GM18502 (cell line): ENCODE measurements at regions not wholly inside any gene's neighbourhood (a gene's known extent, or its start where the extent isn't known, plus 50 kb on each side); places are given as distances from the start of the nearest gene placed in this dataset.

Source experiments
- ATAC-seq: cut with Tn5 transposase; IDR thresholded peaks from one replicate; pipeline ENCODE4 v1.9.1; 2021; ENCODE audit warnings: mild to moderate bottlenecking; ENCODE audit not compliant: unreplicated experiment, poor library complexity

DNA sequence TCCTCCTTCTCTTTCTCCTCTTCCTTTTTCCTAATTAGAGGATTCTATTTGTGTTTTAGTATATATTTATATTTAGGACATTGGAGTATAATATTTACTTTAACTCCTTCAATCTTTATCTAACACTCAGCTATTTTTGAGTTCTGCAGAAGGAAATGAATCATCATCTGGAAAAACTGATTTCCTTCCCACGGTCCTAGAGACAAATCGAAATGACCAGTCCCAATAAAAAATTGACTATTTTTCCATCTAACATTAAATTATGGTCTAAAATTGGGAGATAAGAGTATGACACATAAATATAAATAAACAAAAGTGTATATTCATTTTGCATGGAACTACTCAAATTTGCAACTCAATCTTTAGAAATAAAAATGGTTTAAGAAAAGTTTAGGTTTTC lies 167.4 kb downstream of the TMTC3 start:
- no peak for ATAC-seq

GRCh38 chr12:88310069-88310468 lies 168.0 kb downstream of the TMTC3 start:
- ATAC-seq: no peak

DNA sequence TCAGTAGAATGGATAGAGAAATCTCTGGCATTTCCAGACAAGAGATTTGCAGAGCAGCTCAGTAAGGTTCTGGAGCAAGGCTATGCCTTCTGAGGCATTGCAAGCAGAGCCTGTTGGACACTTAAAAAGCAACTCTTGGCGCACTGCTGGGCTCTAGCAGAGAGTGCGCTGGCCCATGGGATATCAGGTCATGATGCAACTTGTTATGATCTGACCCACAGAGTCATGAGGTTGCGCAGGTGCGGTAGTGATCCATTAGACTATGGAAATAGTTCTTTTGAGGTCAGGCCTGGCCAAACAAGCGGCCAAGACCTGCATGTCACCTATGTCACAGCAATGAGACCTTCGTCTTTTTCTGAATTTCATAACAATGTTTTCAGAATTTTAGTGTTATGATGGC lies 168.6 kb downstream of the TMTC3 start:
- ATAC-seq: no peak

GRCh38 chr12:88313554-88313953 lies 171.4 kb downstream of the TMTC3 start:
- no peak for ATAC-seq

DNA sequence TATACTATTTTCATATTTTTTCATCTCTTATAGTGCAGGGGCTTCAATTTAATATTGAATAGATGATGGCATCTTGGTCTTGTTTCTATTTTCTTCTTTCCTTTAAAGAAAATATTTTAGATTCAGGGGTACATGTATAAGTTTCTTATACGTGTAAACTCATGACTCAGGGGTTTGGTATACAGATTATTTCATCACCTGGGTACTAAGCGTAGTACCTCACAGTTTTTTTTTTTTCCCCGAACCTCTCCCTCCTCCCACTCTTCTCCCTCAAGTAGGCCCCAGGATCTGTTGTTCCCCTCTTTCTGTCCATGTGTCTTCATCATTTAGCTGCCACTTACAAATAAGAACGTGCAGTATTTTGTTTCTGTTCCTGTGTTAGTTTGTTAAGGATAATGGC lies 172.6 kb downstream of the TMTC3 start:
- no peak for ATAC-seq

DNA sequence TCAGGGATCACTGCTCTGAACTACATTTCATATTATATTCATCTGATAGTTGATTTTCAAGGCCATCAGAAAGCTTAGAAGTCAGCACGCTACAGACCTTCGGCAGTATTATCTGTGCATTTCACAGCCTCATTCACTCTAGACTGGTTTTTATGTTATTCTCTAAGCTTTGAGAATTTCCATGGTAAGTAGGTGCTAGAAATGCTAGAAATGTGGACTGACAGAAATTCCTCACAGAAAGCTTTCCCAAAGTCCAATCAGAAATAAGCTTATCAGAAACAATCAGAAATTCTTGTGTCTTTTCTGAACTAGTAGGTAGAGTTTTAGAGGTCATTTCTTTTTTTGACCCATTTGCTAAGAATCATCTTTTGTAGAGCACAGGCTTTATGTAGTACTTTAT lies 176.6 kb downstream of the TMTC3 start:
- ATAC-seq: no peak

DNA sequence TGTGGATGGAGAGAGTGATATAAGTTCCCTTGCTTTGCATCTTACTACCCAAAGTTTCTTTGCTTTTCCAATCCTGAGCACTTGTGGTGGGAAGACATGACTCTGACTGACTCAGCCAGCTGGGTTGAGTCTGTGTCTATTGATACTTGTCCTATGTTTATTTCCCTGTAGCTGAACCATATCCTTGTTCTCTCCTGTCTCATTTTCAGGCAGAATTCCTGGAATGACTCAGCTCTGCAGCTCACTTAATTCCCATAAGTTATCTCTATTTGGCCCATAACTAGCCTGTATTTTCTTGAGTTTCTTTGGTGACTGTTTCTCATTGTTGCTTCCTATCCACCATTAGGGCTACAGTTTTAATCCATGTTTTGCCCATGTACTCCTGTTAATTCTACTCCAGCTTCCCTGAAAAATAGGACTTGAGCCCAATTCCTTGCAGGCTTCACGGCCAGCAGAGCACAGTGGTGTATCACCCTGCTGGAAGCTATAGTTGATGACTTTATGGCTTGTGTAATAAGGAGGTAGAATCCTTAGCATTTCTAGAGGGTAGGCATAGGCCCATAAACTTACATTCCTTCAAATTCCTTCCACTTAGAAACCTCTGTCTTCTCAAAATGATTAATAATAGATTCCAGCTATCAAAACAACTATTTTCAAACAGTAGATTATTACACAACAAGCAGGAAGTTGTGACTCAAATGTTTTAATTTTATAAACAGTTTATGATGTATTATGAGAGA lies 183.1 kb downstream of the TMTC3 start:
- ATAC-seq: no peak

- no peak for ATAC-seq
These were observed 183.7 kb downstream of the TMTC3 start for GRCh38 chr12:88325816-88326189.

- ATAC-seq: no peak
These were observed 185.2 kb downstream of the TMTC3 start for GRCh38 chr12:88327276-88327675.

GRCh38 chr12:88328090-88328489 lies 186.0 kb downstream of the TMTC3 start:
- ATAC-seq: no peak

GRCh38 chr12:88329833-88330232 lies 187.7 kb downstream of the TMTC3 start:
- ATAC-seq: no peak

DNA sequence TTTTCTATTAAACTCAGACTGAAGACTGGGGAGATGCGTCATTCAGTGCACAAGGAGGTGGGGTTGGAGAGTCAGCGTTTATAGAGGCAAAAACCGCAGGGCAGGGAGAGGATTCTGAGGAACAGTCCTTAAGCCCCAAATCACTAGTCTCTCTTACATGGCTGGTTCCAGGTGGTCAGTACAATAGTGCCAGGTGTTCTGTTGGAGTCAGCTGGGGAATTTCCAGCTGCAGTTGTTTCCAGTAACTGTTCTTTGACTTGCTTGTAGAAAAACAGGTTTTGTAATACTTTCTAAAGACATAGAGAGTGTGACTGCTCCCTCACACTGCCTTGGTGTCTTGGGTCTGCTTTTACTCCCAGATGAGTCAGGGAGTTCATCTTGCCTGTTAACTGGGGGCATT lies 192.2 kb downstream of the TMTC3 start:
- ATAC-seq: peak; percentile 65

- no peak for ATAC-seq
These were observed 194.1 kb downstream of the TMTC3 start for GRCh38 chr12:88336076-88336739.

GRCh38 chr12:88338486-88338885 lies 196.4 kb downstream of the TMTC3 start:
- ATAC-seq: no peak

GRCh38 chr12:88339254-88339949 lies 197.3 kb downstream of the TMTC3 start:
- peak; percentile 58 for ATAC-seq

DNA sequence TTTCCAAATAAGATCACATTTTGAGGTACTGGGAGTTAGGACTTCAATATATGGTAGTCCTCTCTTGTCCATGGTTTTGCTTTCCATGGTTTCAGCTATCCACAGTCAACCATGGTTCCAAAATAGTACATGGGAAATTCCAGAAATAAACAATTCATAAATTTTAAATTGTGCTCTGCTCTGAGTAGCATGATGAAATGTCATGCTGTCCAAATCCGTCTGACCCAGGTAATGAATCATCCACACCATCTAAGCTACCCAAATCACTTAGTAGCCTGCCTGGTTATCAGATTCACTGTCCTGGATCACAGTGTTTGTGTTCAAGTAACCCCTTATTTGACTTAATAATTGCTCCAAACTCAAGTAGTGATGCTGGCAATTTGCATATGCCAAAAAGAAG lies 197.9 kb downstream of the TMTC3 start:
- no peak for ATAC-seq

- no peak for ATAC-seq
These were observed 200.2 kb downstream of the TMTC3 start for GRCh38 chr12:88342251-88342806.

DNA sequence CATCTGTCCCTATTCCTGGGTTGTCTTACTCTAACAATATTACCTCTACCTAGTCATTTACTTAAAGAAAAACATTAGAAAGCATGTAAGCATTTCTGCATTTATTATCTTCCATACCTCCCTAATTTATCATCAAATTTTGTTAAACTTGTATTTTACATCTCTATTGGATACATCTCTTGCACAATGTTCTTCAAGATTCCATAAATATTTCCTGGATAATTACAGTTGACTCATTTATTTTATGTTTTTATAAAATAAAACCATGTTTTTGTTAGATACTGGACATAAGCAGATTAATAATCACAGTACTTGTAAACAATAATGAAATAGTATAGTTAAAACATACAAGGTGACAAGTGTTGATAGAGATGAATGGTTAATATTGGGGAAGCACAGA lies 209.0 kb downstream of the TMTC3 start:
- ATAC-seq: no peak

- ATAC-seq: no peak
These were observed 212.6 kb downstream of the TMTC3 start for GRCh38 chr12:88354691-88355090.

GRCh38 chr12:88360343-88360742 lies 218.2 kb downstream of the TMTC3 start:
- no peak for ATAC-seq

DNA sequence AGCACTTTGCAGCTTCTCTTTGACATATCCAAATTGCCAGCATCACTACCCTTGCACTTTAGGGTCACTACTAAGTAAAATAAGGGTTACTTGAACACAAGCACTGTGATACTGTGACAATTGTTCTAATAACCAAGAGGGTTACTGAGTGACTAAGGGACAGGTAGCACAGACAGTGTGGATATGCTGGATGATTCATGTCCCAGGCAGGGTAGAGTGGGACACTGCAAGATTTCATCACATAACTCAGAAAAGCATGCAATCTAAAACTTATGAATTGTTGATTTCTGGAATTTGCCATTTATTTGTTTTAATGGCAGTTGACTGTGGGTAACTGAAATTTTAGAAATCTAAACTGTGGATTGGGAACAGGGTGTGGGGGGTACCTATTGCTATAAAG lies 218.8 kb downstream of the KITLG start:
- ATAC-seq: no peak
